ENCODE measurements at regions not wholly inside any gene's neighbourhood (a gene's known extent, or its start where the extent isn't known, plus 50 kb on each side); places are given as distances from the start of the nearest gene placed in this dataset.

- TF ChIP-seq POLR2A (IDR thresholded peaks at IDR 0.05) (no peak), CTCF (IDR thresholded peaks at IDR 0.05) (no peak), EP300 (IDR thresholded peaks at IDR 0.05) (no peak)
These were observed 749.6 kb upstream of the VRK2 start for GRCh38 chr2:57296795-57297517.

Measured in tibial nerve (tissue), 4 donors.